ENCODE measurements at regions not wholly inside any gene's neighbourhood (a gene's known extent, or its start where the extent isn't known, plus 50 kb on each side); places are given as distances from the start of the nearest gene placed in this dataset.

DNA sequence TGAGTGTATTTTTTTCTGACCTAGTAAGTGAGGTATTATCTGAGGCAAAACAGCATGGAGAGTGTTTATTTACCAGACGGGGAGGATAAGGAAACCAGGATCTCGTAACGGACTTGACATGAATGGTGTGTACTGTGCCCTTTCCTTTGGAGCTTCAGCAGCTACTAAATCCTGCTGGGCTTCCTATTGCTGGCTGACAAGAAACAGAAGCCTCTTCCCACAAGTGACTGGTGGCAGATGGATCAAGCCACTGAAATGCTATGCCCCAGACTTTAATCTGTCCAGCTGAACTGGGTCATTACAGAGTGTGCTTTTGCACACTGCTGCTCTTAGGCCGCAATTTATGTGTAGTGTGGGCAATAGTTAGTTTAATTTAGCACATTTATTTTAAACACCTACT lies 162.7 kb upstream of the MRPS30 start:
- TF ChIP-seq, protein P1, sequence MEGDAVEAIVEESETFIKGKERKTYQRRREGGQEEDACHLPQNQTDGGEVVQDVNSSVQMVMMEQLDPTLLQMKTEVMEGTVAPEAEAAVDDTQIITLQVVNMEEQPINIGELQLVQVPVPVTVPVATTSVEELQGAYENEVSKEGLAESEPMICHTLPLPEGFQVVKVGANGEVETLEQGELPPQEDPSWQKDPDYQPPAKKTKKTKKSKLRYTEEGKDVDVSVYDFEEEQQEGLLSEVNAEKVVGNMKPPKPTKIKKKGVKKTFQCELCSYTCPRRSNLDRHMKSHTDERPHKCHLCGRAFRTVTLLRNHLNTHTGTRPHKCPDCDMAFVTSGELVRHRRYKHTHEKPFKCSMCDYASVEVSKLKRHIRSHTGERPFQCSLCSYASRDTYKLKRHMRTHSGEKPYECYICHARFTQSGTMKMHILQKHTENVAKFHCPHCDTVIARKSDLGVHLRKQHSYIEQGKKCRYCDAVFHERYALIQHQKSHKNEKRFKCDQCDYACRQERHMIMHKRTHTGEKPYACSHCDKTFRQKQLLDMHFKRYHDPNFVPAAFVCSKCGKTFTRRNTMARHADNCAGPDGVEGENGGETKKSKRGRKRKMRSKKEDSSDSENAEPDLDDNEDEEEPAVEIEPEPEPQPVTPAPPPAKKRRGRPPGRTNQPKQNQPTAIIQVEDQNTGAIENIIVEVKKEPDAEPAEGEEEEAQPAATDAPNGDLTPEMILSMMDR (IDR thresholded peaks at IDR 0.05; ENCODE audit: borderline replicate concordance, extremely low read depth, low read length, poor library complexity, severe bottlenecking): no peak
- no peak for TF ChIP-seq EZH2 (IDR thresholded peaks at IDR 0.05; ENCODE audit: borderline replicate concordance, low read depth, low read length, severe bottlenecking)
